Calu3 (cell line): ENCODE measurements at regions not wholly inside any gene's neighbourhood (a gene's known extent, or its start where the extent isn't known, plus 50 kb on each side); places are given as distances from the start of the nearest gene placed in this dataset.

ENCODE experiments used
- BruUV-seq: library from RNA; stranded (reverse); fragments of 400-500 nt; replicated peaks from 2 replicates; lab custom pipeline; 2021; lab: Mats Ljungman, UMichigan
- CTCF ChIA-PET: fragments of 300-600 bp; sonication (Branson Sonifier 250); formaldehyde crosslinking; loops from one replicate; lab custom pipeline; 2022; ENCODE audit warnings: antibody characterized with exemption; lab: Charles Lee
- DNase-seq: peaks from one replicate; pipeline ENCODE4 v3.0.0; 2022
- H3K27ac Mint-ChIP-seq: one replicate; pipeline ENCODE4 v1.8.0; 2022; ENCODE audit warnings: mixed read lengths; ENCODE audit not compliant: unreplicated experiment
- H3K27me3 Mint-ChIP-seq: one replicate; pipeline ENCODE4 v1.8.0; 2022; ENCODE audit warnings: mixed read lengths; ENCODE audit not compliant: unreplicated experiment
- H3K36me3 Mint-ChIP-seq: one replicate; pipeline ENCODE4 v1.8.0; 2022; ENCODE audit warnings: mild to moderate bottlenecking, moderate library complexity, mixed read lengths; ENCODE audit not compliant: insufficient read depth, unreplicated experiment
- H3K4me1 Mint-ChIP-seq: one replicate; pipeline ENCODE4 v1.8.0; 2022; ENCODE audit warnings: mild to moderate bottlenecking, low read depth, mixed read lengths; ENCODE audit not compliant: unreplicated experiment
- H3K4me3 Mint-ChIP-seq: one replicate; pipeline ENCODE4 v1.8.0; 2022; ENCODE audit warnings: mild to moderate bottlenecking, low read depth, moderate library complexity, mixed read lengths; ENCODE audit not compliant: unreplicated experiment
- H3K9me3 Mint-ChIP-seq: one replicate; pipeline ENCODE4 v1.8.0; 2022; ENCODE audit warnings: low read depth, mixed read lengths; ENCODE audit not compliant: unreplicated experiment
- CTCF ChIP-seq: fragments of 200-600 bp; IDR thresholded peaks from one replicate; pipeline ENCODE4 v1.8.0; 2022; ENCODE audit warnings: antibody characterized with exemption; ENCODE audit not compliant: unreplicated experiment
- intact Hi-C: fragments of 100-400 bp; cut with micrococcal nuclease; formaldehyde crosslinking; loops from one replicate; pipeline ENCODE4 v1.10.0; 2022; ENCODE audit not compliant: unreplicated experiment

- CTCF ChIA-PET: interaction anchor here (0.5 to 8.5 kb wide), 27 partner anchors 8 to 489 kb away, joined by 3 to 107 read pairs (median 4); partner anchors contain the start of genes ABCD3 and ARHGAP29
Measured at GRCh38 chr1:94335447-94335846, 82.7 kb upstream of the ABCD3 start.

GRCh38 chr1:94334764-94335163 lies 83.4 kb upstream of the ABCD3 start:
- intact Hi-C loops: loop anchor here (1.0 to 5.0 kb wide), 3 partner anchors 83 to 289 kb away; partner anchors contain the start of gene ABCD3
- H3K4me1 Mint-ChIP-seq: peaks cover 37% of the 10 kb centered on the region
- no peak overlapping the region for H3K4me3 Mint-ChIP-seq
- DNase-seq: no peak
- H3K36me3 Mint-ChIP-seq: no peaks in the 10 kb centered on the region
- H3K9me3 Mint-ChIP-seq: no peaks in the 10 kb centered on the region
- H3K27ac Mint-ChIP-seq: no peak overlapping the region
- no TSS peak for BruUV-seq
- no peaks in the 10 kb centered on the region for H3K27me3 Mint-ChIP-seq
- CTCF ChIA-PET: interaction anchor here (0.6 to 8.5 kb wide), 8 partner anchors 24 to 720 kb away, joined by 3 to 107 read pairs (median 5); partner anchors contain the start of gene ARHGAP29
- TF ChIP-seq CTCF: no peak

More at GRCh38 chr1:94335447-94335846, 82.7 kb upstream of the ABCD3 start:
- Mint-ChIP-seq H3K27me3 (no peaks in the 10 kb centered on the region), H3K27ac (no peak overlapping the region), H3K9me3 (no peaks in the 10 kb centered on the region), H3K36me3 (no peaks in the 10 kb centered on the region), H3K4me1 (peaks cover 30% of the 10 kb centered on the region), H3K4me3 (no peak overlapping the region)
- no peak for DNase-seq
- TF ChIP-seq CTCF: no peak
- BruUV-seq: no TSS peak
- intact Hi-C loops: loop anchor here (1.0 to 5.0 kb wide), 3 partner anchors 82 to 290 kb away; partner anchors contain the start of gene ABCD3

- no peak for TF ChIP-seq CTCF
- Mint-ChIP-seq H3K4me3 (no peak overlapping the region), H3K9me3 (no peaks in the 10 kb centered on the region), H3K36me3 (no peaks in the 10 kb centered on the region), H3K27me3 (no peaks in the 10 kb centered on the region), H3K27ac (no peak overlapping the region), H3K4me1 (peaks cover 45% of the 10 kb centered on the region)
- no peak for DNase-seq
- intact Hi-C loops: no loop called here
- CTCF ChIA-PET: interaction anchor here (0.7 to 8.5 kb wide), 6 partner anchors 77 to 307 kb away, joined by 3 to 107 read pairs (median 4); no protein-coding TSS in a partner anchor
- BruUV-seq: no TSS peak
Measured at GRCh38 chr1:94332952-94333351, 85.2 kb upstream of the ABCD3 start.

GRCh38 chr1:94332516-94332915 lies 85.7 kb upstream of the ABCD3 start:
- Mint-ChIP-seq H3K36me3 (no peaks in the 10 kb centered on the region), H3K9me3 (no peaks in the 10 kb centered on the region), H3K4me3 (no peak overlapping the region), H3K27me3 (no peaks in the 10 kb centered on the region), H3K27ac (no peak overlapping the region), H3K4me1 (peaks cover 49% of the 10 kb centered on the region)
- intact Hi-C loops: no loop called here
- no peak for TF ChIP-seq CTCF
- no TSS peak for BruUV-seq
- no peak for DNase-seq
- CTCF ChIA-PET: interaction anchor here (0.7 to 8.5 kb wide), 6 partner anchors 77 to 307 kb away, joined by 3 to 107 read pairs (median 4); no protein-coding TSS in a partner anchor
